VCaP (cell line): ENCODE measurements at regions not wholly inside any gene's neighbourhood (a gene's known extent, or its start where the extent isn't known, plus 50 kb on each side); places are given as distances from the start of the nearest gene placed in this dataset.

Source experiments
- H3K27ac ChIP-seq: fragments of 450-650 bp; 2 replicates; pipeline ENCODE4 v1.5.1; 2017
- CTCF ChIP-seq: fragments of 450-650 bp; conservative IDR thresholded peaks from 2 replicates; pipeline ENCODE4 v1.5.1; 2017; ENCODE audit warnings: mild to moderate bottlenecking, moderate library complexity

GRCh38 chrX:44470816-44471215 lies 71.8 kb downstream of the FUNDC1 start:
- TF ChIP-seq CTCF: no peak
- no peak overlapping the region for H3K27ac ChIP-seq

- TF ChIP-seq CTCF: no peak
- no peak overlapping the region for H3K27ac ChIP-seq
Observed at GRCh38 chrX:44462850-44463249, 79.8 kb downstream of the FUNDC1 start.

GRCh38 chrX:44459501-44459900 lies 83.2 kb downstream of the FUNDC1 start:
- TF ChIP-seq CTCF: no peak
- no peak overlapping the region for H3K27ac ChIP-seq

GRCh38 chrX:44456685-44457084 lies 86.0 kb downstream of the FUNDC1 start:
- TF ChIP-seq CTCF: no peak
- no peak overlapping the region for H3K27ac ChIP-seq

- no peak overlapping the region for H3K27ac ChIP-seq
- TF ChIP-seq CTCF: no peak
Observed at GRCh38 chrX:44451056-44451455, 91.6 kb downstream of the FUNDC1 start.

GRCh38 chrX:44447214-44447613 lies 95.4 kb downstream of the FUNDC1 start:
- TF ChIP-seq CTCF: no peak
- H3K27ac ChIP-seq: peak overlapping the region; percentile 52

GRCh38 chrX:44440006-44440405 lies 96.5 kb upstream of the EFHC2 start:
- TF ChIP-seq CTCF: no peak
- H3K27ac ChIP-seq: no peak overlapping the region
